ENCODE measurements at regions not wholly inside any gene's neighbourhood (a gene's known extent, or its start where the extent isn't known, plus 50 kb on each side); places are given as distances from the start of the nearest gene placed in this dataset.

DNA sequence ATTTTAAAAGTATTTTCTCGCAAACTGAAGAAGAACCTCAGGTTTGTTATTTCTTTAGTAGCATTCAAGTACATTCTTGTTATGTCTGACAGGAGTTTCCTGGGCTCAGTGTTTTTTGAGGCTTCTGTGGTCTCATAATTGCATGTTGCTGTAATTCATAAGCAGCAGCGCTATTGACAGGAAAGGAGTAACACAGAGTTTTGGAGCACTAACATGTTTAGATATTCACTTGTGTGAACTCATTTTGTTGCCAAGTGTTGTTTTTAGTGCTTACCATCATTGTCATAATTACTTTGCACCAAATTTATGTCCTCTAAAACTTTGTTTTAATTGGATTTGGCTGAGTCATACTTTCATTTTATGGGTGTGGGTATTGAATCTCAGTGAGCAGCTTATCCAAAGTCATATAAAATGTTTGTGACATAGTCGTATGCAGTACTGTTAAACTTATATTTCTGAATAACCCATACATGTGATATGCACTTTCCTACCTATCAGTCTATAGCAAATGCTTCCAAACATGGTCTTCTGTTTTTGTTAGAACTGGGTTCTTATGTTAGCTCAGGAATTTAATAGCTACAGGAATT lies 358.7 kb upstream of the CTSO start:
- peaks cover 7% of the 10 kb centered on the region for H3K4me1 ChIP-seq
- no peak overlapping the region for H3K27ac ChIP-seq
- H3K36me3 ChIP-seq = no peaks in the 10 kb centered on the region
- DNase-seq (ENCODE audit: low spot score in 2 of 2) = no peak
- H3K4me3 ChIP-seq = no peak overlapping the region
- peaks cover under 1% of the 10 kb centered on the region for H3K9me3 ChIP-seq
- H3K27me3 ChIP-seq = no peaks in the 10 kb centered on the region
- WGBS = 25% methylated on average over 3 of the region's 3 CpGs
- TF ChIP-seq POLR2A (IDR thresholded peaks at IDR 0.05) (no peak), EP300 (IDR thresholded peaks at IDR 0.05) (no peak), POLR2AphosphoS5 (IDR thresholded peaks at IDR 0.05) (no peak)
- TF ChIP-seq, protein P1, sequence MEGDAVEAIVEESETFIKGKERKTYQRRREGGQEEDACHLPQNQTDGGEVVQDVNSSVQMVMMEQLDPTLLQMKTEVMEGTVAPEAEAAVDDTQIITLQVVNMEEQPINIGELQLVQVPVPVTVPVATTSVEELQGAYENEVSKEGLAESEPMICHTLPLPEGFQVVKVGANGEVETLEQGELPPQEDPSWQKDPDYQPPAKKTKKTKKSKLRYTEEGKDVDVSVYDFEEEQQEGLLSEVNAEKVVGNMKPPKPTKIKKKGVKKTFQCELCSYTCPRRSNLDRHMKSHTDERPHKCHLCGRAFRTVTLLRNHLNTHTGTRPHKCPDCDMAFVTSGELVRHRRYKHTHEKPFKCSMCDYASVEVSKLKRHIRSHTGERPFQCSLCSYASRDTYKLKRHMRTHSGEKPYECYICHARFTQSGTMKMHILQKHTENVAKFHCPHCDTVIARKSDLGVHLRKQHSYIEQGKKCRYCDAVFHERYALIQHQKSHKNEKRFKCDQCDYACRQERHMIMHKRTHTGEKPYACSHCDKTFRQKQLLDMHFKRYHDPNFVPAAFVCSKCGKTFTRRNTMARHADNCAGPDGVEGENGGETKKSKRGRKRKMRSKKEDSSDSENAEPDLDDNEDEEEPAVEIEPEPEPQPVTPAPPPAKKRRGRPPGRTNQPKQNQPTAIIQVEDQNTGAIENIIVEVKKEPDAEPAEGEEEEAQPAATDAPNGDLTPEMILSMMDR (IDR thresholded peaks at IDR 0.05) = no peak

DNA sequence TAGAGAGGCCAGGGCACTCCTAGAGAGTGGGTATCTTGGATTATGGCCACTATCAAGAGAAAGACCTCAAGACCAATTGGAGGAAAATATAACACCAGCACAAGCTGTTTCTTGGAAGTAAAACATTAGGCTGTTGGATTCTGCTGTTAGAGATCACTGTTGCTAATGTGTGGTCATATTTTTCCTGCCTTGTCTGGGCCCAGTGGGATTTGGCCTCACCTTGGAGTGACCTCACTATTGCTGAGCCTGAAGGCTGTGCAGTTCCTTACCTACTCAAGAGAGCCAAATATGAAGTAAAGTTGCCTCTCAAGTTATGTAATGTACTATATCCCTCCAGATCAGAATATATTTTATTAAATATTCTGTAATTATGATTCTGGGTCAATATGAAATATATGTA lies 355.4 kb upstream of the CTSO start:
- H3K4me3 ChIP-seq = no peak overlapping the region
- peaks cover 12% of the 10 kb centered on the region for H3K4me1 ChIP-seq
- H3K27me3 ChIP-seq = no peaks in the 10 kb centered on the region
- no peaks in the 10 kb centered on the region for H3K36me3 ChIP-seq
- H3K27ac ChIP-seq = no peak overlapping the region
- DNase-seq (ENCODE audit: low spot score in 2 of 2) = no peak
- H3K9me3 ChIP-seq = no peaks in the 10 kb centered on the region
- TF ChIP-seq, protein P1 (IDR thresholded peaks at IDR 0.05) = no peak
- TF ChIP-seq POLR2AphosphoS5 (IDR thresholded peaks at IDR 0.05) (no peak), POLR2A (IDR thresholded peaks at IDR 0.05) (no peak), EP300 (IDR thresholded peaks at IDR 0.05) (no peak)

DNA sequence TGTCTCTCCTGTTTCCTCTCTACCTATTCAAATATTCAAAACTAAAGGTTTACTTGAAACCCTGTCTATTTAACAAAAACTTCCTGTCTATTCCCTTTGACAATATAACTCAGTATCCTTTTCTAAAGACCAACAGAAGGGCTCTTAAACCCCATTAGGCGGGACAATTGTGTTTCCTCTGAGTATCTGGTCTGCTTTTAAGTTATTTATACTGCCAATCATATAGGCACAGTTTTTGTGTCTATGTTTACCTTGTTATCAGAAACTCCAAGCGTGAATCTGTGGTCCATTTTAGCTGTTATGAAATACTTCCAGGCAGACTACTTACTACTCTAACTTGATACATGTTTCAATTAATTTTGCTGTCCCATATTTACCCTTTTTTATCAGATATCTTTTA lies 350.0 kb upstream of the CTSO start:
- no peak overlapping the region for H3K27ac ChIP-seq
- DNase-seq (ENCODE audit: low spot score in 2 of 2) = no peak
- no peak overlapping the region for H3K4me3 ChIP-seq
- no peaks in the 10 kb centered on the region for H3K9me3 ChIP-seq
- 84% methylated on average over 2 of the region's 2 CpGs for WGBS
- no peaks in the 10 kb centered on the region for H3K36me3 ChIP-seq
- peaks cover 5% of the 10 kb centered on the region for H3K4me1 ChIP-seq
- TF ChIP-seq POLR2A (IDR thresholded peaks at IDR 0.05) (no peak), POLR2AphosphoS5 (IDR thresholded peaks at IDR 0.05) (no peak), EP300 (IDR thresholded peaks at IDR 0.05) (no peak)
- TF ChIP-seq, protein P1 (IDR thresholded peaks at IDR 0.05) = no peak
- H3K27me3 ChIP-seq = no peaks in the 10 kb centered on the region

DNA sequence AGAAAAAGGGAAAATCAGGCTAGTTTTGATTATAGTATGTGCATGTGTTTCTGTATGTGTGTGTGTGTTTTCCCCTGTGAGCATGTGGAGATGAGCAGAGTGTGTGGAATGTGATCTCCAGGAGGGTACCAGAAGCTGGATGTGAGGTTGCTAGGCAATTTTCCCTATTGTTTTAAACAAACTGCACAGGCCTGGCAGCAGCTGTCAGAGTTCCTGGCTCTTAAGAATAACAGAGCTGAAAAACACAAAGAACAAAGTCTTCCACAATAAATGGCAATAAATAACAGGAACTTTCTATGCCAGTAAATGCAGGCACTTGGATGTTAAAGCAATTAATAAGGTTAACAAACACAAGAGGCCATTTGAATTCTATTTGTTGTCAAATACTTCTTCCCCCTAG lies 344.6 kb upstream of the CTSO start:
- no peaks in the 10 kb centered on the region for H3K27me3 ChIP-seq
- no peaks in the 10 kb centered on the region for H3K4me1 ChIP-seq
- H3K4me3 ChIP-seq = no peak overlapping the region
- no peaks in the 10 kb centered on the region for H3K9me3 ChIP-seq
- no peak overlapping the region for H3K27ac ChIP-seq
- no peak for DNase-seq (ENCODE audit: low spot score in 2 of 2)
- TF ChIP-seq POLR2A (IDR thresholded peaks at IDR 0.05) (no peak), POLR2AphosphoS5 (IDR thresholded peaks at IDR 0.05) (no peak), EP300 (IDR thresholded peaks at IDR 0.05) (no peak)
- TF ChIP-seq, protein P1 (IDR thresholded peaks at IDR 0.05) = no peak
- no peaks in the 10 kb centered on the region for H3K36me3 ChIP-seq

DNA sequence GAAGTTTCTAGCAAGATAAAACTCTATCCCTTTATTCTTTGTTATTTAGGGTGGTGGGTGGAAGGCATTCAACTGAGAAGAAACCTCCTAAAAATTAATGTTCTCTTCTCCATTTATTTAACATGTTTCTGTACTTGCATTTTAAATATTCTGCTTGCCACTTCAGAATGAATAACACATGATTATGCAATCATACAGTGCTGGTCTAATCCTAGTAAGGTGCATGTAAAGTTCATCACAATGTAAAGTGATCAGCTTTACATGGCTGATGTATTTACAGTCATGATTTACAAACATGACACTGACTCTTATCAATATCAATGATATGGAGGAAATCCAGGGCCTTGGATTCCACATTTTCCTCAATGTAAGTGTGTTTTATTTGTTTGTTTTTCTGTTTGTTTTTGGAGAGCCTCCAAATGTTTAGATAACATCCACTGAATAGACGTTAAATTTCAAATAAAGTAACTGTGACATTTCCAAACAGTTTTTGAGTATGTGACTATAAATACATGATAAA lies 342.1 kb upstream of the CTSO start:
- DNase-seq (ENCODE audit: low spot score in 2 of 2) = no peak
- TF ChIP-seq POLR2AphosphoS5 (IDR thresholded peaks at IDR 0.05) = no peak
- no peak for TF ChIP-seq POLR2A (IDR thresholded peaks at IDR 0.05)
- TF ChIP-seq, protein P1 (IDR thresholded peaks at IDR 0.05) = no peak
- no peak for TF ChIP-seq EP300 (IDR thresholded peaks at IDR 0.05)
- H3K27me3 ChIP-seq = no peaks in the 10 kb centered on the region
- no peak overlapping the region for H3K4me3 ChIP-seq
- 65% methylated on average over 1 of the region's 1 CpG for WGBS
- no peaks in the 10 kb centered on the region for H3K36me3 ChIP-seq
- no peaks in the 10 kb centered on the region for H3K9me3 ChIP-seq
- no peak overlapping the region for H3K27ac ChIP-seq
- no peaks in the 10 kb centered on the region for H3K4me1 ChIP-seq

Measured in suprapubic skin (tissue), 4 donors.